ENCODE measurements at regions not wholly inside any gene's neighbourhood (a gene's known extent, or its start where the extent isn't known, plus 50 kb on each side); places are given as distances from the start of the nearest gene placed in this dataset.
"Not testable (repeated sequence)": the region's sequence is repeated elsewhere in the genome, so short reads cannot be mapped to it uniquely, and the experiment has no call there.

- no peak for DNase-seq
Measured at GRCh38 chr7:81833401-81833800, 63.6 kb upstream of the HGF start.

- no peak for DNase-seq
Measured at GRCh38 chr7:81831883-81832282, 62.0 kb upstream of the HGF start.

GRCh38 chr7:81829511-81829910 is 59.7 kb upstream of the HGF start:
- DNase-seq: not testable (repeated sequence)

- no peak for DNase-seq
Measured at GRCh38 chr7:81822811-81823210, 53.0 kb upstream of the HGF start.

GRCh38 chr7:81819861-81820260 is 50.0 kb upstream of the HGF start:
- DNase-seq: no peak
